Vagina (tissue), 2 donors: ENCODE measurements at regions not wholly inside any gene's neighbourhood (a gene's known extent, or its start where the extent isn't known, plus 50 kb on each side); places are given as distances from the start of the nearest gene placed in this dataset.

ENCODE experiments used
- DNase-seq, 2 donors: peaks; one replicate each; pipeline ENCODE4 v3.0.0-alpha.2; 2017; ENCODE audit errors: extremely low spot score in 2 of 2
- H3K27ac ChIP-seq: fragments of 200-600 bp; sonication (generic); one replicate; pipeline ENCODE4 v1.5.1; 2019
- H3K27me3 ChIP-seq: fragments of 200-600 bp; sonication (generic); one replicate; pipeline ENCODE4 v1.5.1; 2019
- H3K36me3 ChIP-seq, 2 donors: fragments of 200-600 bp; sonication (generic); one replicate each; pipeline ENCODE4 v1.5.1; 2017 to 2019
- H3K4me1 ChIP-seq: fragments of 200-600 bp; sonication (generic); one replicate; pipeline ENCODE4 v1.5.1; 2019
- H3K4me3 ChIP-seq, 2 donors: fragments of 200-600 bp; sonication (generic); 1 replicate in 1 of 2; 2 replicates in 1 of 2; pipeline ENCODE4 v1.5.1; 2016 to 2019
- H3K9me3 ChIP-seq: fragments of 200-600 bp; sonication (generic); one replicate; pipeline ENCODE4 v1.5.1; 2019
- CTCF ChIP-seq, 3 experiments: fragments of 450-650 bp in 2 of 3; fragments of 200-600 bp in 1 of 3; sonication (generic) in 1 of 3; IDR thresholded peaks; one replicate each; pipeline ENCODE4 v1.5.1; 2017 to 2019; ENCODE audit warnings: antibody characterized with exemption in 3 of 3, mild to moderate bottlenecking in 2 of 3, moderate library complexity in 2 of 3
- POLR2A ChIP-seq, 2 donors: fragments of 450-650 bp; IDR thresholded peaks; one replicate each; pipeline ENCODE4 v1.6.1; 2017; ENCODE audit warnings: antibody characterized with exemption in 2 of 2, mild to moderate bottlenecking in 2 of 2, moderate library complexity in 2 of 2
- POLR2AphosphoS5 ChIP-seq, 2 donors: sonication (generic); formaldehyde crosslinking; IDR thresholded peaks; one replicate each; pipeline ENCODE4 v1.9.0; 2017; ENCODE audit warnings: antibody characterized with exemption in 2 of 2, mild to moderate bottlenecking in 2 of 2, low read depth in 1 of 2; ENCODE audit not compliant: insufficient read depth in 1 of 2
- intact Hi-C: fragments of 100-400 bp; cut with DNase I; formaldehyde crosslinking; loops from one replicate; pipeline ENCODE4 v1.15.1; 2023

GRCh38 chr1:192950926-192951325, 108.2 kb downstream of the UCHL5 start:
- no peaks in the 10 kb centered on the region for H3K4me1 ChIP-seq
- no peak overlapping the region for H3K4me3 ChIP-seq
- no peaks in the 10 kb centered on the region for H3K9me3 ChIP-seq
- no peaks in the 10 kb centered on the region for H3K27me3 ChIP-seq
- TF ChIP-seq POLR2A (IDR thresholded peaks at IDR 0.05), result no peak
- H3K36me3 ChIP-seq, result no peaks in the 10 kb centered on the region
- no peak for DNase-seq
- H3K27ac ChIP-seq, result no peak overlapping the region
- intact Hi-C loops, result no loop called here

GRCh38 chr1:192951691-192952460, 107.3 kb downstream of the UCHL5 start:
- H3K4me1 ChIP-seq, result no peaks in the 10 kb centered on the region
- H3K4me3 ChIP-seq, result no peak overlapping the region
- no peak overlapping the region for H3K27ac ChIP-seq
- intact Hi-C loops, result no loop called here
- H3K9me3 ChIP-seq, result no peaks in the 10 kb centered on the region
- no peaks in the 10 kb centered on the region for H3K36me3 ChIP-seq
- H3K27me3 ChIP-seq, result no peaks in the 10 kb centered on the region
- DNase-seq, result no peak
- no peak for TF ChIP-seq CTCF (IDR thresholded peaks at IDR 0.05)
- TF ChIP-seq POLR2A (IDR thresholded peaks at IDR 0.05), result no peak
- no peak for TF ChIP-seq POLR2AphosphoS5 (IDR thresholded peaks at IDR 0.05; ENCODE audit: insufficient read depth in 1 of 2, low read depth in 1 of 2)

DNA sequence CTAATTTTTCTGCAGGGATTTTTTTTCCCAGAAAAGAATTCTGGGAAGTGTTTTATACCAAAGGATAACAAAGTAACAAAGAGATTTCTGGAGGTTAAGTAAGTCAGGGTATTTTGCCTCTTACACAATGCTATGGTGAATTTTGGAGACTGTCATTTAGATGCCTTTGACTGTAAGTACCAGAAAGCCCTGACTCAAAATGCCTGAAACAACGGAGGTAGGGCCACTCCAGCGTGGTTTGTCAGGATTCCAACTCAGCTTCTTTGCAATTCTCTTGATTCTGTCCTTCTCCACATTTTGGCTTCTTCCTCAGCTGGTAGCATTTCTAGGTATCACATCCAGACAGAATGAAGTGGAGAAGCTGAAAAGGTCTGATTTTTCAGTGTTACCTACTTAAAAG, 106.5 kb downstream of the UCHL5 start:
- no peaks in the 10 kb centered on the region for H3K4me1 ChIP-seq
- no peak for DNase-seq
- H3K4me3 ChIP-seq, result no peak overlapping the region
- no peak for TF ChIP-seq POLR2AphosphoS5 (IDR thresholded peaks at IDR 0.05; ENCODE audit: insufficient read depth in 1 of 2, low read depth in 1 of 2)
- no peak for TF ChIP-seq CTCF (IDR thresholded peaks at IDR 0.05)
- TF ChIP-seq POLR2A (IDR thresholded peaks at IDR 0.05), result no peak
- intact Hi-C loops, result no loop called here
- no peaks in the 10 kb centered on the region for H3K36me3 ChIP-seq
- no peaks in the 10 kb centered on the region for H3K27me3 ChIP-seq
- no peaks in the 10 kb centered on the region for H3K9me3 ChIP-seq
- no peak overlapping the region for H3K27ac ChIP-seq

- Histone ChIP-seq H3K4me1 (no peaks in the 10 kb centered on the region), H3K9me3 (no peaks in the 10 kb centered on the region), H3K27ac (no peak overlapping the region), H3K4me3 (no peak overlapping the region), H3K36me3 (no peaks in the 10 kb centered on the region), H3K27me3 (no peaks in the 10 kb centered on the region)
- TF ChIP-seq POLR2A (IDR thresholded peaks at IDR 0.05) (no peak), POLR2AphosphoS5 (IDR thresholded peaks at IDR 0.05; ENCODE audit: insufficient read depth in 1 of 2, low read depth in 1 of 2) (no peak), CTCF (IDR thresholded peaks at IDR 0.05) (no peak)
- DNase-seq, result no peak
- intact Hi-C loops, result no loop called here
These were observed 104.4 kb downstream of the UCHL5 start for GRCh38 chr1:192954705-192955265.

DNA sequence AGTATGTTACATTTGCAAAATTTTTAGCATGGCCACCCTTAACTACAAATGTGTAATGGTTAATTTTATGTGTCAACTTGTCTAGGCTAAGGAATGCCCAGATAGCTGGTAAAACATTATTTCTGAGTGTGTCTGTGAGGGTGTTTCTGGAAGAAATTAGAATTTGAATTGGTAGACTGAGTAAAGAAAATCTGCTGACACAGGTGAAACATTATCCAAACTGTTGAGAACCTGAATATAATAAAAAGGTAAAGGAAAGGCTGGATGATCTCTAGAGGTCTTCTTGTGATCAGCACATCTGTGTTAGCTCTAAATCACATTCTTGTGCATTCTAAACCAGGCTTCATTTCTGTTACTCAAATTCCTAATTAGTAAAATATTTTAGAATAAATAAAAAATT, 100.8 kb downstream of the UCHL5 start:
- no peaks in the 10 kb centered on the region for H3K36me3 ChIP-seq
- H3K4me3 ChIP-seq, result no peak overlapping the region
- no peaks in the 10 kb centered on the region for H3K9me3 ChIP-seq
- no peak overlapping the region for H3K27ac ChIP-seq
- no peak for DNase-seq
- no peaks in the 10 kb centered on the region for H3K4me1 ChIP-seq
- no peak for TF ChIP-seq CTCF (IDR thresholded peaks at IDR 0.05)
- no peak for TF ChIP-seq POLR2A (IDR thresholded peaks at IDR 0.05)
- TF ChIP-seq POLR2AphosphoS5 (IDR thresholded peaks at IDR 0.05; ENCODE audit: insufficient read depth in 1 of 2, low read depth in 1 of 2), result no peak
- intact Hi-C loops, result no loop called here
- no peaks in the 10 kb centered on the region for H3K27me3 ChIP-seq
